HL-60 (cell line): ENCODE measurements at regions not wholly inside any gene's neighbourhood (a gene's known extent, or its start where the extent isn't known, plus 50 kb on each side); places are given as distances from the start of the nearest gene placed in this dataset.
"Not testable (repeated sequence)": the region's sequence is repeated elsewhere in the genome, so short reads cannot be mapped to it uniquely, and the experiment has no call there.

Experiments used
- DNase-seq, 2 experiments: peaks; one replicate each; pipeline ENCODE4 v3.0.0-alpha.2; 2010 to 2020; ENCODE audit warnings: low read depth in 1 of 2, low spot score in 1 of 2
- H3K27ac ChIP-seq: fragments of 250-450 bp; sonication (Bioruptor Pico); replicated peaks from 2 replicates; pipeline ENCODE4 v1.5.1; 2020; ENCODE audit warnings: mild to moderate bottlenecking, moderate library complexity
- H3K27me3 ChIP-seq: fragments of 250-450 bp; sonication (Bioruptor Pico); 2 replicates; pipeline ENCODE4 v1.5.1; 2021; ENCODE audit warnings: mild to moderate bottlenecking, moderate library complexity; ENCODE audit not compliant: insufficient read depth, poor library complexity, severe bottlenecking
- H3K4me3 ChIP-seq: replicated peaks from 2 replicates; pipeline ENCODE4 v1.5.1; 2011; ENCODE audit warnings: mild to moderate bottlenecking, control low read depth, low read length; ENCODE audit not compliant: insufficient read depth
- GABPA ChIP-seq: IDR thresholded peaks from 2 replicates; pipeline ENCODE4 v1.6.1; 2012; ENCODE audit warnings: low read depth
- POLR2AphosphoS5 ChIP-seq: IDR thresholded peaks from 2 replicates; pipeline ENCODE4 v1.6.1; 2012; ENCODE audit warnings: low read depth
- SPI1 ChIP-seq: IDR thresholded peaks from 2 replicates; pipeline ENCODE4 v1.6.1; 2012; ENCODE audit warnings: low read depth, mild to moderate bottlenecking, borderline replicate concordance
- TF ChIP-seq, protein P1 (sequence below): IDR thresholded peaks from one replicate; pipeline ENCODE4 v1.5.1; 2011; ENCODE audit warnings: low read length, control low read depth, inconsistent platforms; ENCODE audit not compliant: insufficient read depth
- TF ChIP-seq, protein P2 (sequence below): IDR thresholded peaks from 2 replicates; pipeline ENCODE4 v1.6.1; 2012; ENCODE audit warnings: low read depth; ENCODE audit not compliant: insufficient replicate concordance

DNA sequence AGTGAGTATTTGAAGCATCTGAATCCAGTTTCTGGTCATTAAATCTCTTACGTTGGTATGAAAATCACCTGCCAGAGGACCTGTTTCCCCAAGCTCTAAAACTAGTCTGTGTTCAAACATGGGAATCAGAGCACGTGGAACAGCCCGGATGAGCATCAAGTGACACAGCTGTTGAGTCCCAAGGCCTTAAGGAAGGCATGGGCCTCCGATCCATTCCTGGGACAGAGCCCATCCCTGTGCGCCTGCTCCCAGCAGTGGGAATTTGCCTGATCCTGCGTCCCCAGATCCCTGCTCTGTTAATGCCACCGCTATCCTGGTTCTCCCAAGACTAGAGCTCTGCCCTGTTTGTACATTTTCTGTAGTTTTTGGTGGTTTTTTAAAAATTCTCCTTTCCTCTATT is 68.4 kb upstream of the FBXO28 start:
- TF ChIP-seq GABPA (no peak), SPI1 (no peak)
- TF ChIP-seq, protein P1, sequence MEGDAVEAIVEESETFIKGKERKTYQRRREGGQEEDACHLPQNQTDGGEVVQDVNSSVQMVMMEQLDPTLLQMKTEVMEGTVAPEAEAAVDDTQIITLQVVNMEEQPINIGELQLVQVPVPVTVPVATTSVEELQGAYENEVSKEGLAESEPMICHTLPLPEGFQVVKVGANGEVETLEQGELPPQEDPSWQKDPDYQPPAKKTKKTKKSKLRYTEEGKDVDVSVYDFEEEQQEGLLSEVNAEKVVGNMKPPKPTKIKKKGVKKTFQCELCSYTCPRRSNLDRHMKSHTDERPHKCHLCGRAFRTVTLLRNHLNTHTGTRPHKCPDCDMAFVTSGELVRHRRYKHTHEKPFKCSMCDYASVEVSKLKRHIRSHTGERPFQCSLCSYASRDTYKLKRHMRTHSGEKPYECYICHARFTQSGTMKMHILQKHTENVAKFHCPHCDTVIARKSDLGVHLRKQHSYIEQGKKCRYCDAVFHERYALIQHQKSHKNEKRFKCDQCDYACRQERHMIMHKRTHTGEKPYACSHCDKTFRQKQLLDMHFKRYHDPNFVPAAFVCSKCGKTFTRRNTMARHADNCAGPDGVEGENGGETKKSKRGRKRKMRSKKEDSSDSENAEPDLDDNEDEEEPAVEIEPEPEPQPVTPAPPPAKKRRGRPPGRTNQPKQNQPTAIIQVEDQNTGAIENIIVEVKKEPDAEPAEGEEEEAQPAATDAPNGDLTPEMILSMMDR: no peak
- H3K27ac ChIP-seq: no peak overlapping the region
- H3K27me3 ChIP-seq: no peaks in the 10 kb centered on the region
- H3K4me3 ChIP-seq: no peak overlapping the region
- DNase-seq: no peak

DNA sequence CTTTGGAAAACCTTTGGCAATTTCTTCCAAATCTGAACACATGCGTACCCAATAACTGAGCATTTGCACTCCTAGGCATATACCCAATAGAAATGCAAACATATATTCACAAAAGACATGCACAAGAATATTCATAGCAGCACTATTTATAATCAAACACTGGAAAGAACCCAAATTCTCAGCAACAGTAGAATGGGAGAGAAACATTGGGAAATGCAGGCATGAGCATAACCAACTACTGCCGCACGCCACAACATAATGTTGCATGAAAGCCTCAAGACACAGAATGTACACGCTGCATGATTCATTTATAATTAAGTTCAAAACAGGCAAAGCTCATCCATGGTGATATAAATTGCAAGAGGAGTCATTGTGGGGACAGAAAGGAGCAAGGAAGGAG is 69.5 kb upstream of the FBXO28 start:
- no peak overlapping the region for H3K4me3 ChIP-seq
- no peak for DNase-seq
- H3K27me3 ChIP-seq: no peaks in the 10 kb centered on the region
- no peak overlapping the region for H3K27ac ChIP-seq
- TF ChIP-seq, protein P2, sequence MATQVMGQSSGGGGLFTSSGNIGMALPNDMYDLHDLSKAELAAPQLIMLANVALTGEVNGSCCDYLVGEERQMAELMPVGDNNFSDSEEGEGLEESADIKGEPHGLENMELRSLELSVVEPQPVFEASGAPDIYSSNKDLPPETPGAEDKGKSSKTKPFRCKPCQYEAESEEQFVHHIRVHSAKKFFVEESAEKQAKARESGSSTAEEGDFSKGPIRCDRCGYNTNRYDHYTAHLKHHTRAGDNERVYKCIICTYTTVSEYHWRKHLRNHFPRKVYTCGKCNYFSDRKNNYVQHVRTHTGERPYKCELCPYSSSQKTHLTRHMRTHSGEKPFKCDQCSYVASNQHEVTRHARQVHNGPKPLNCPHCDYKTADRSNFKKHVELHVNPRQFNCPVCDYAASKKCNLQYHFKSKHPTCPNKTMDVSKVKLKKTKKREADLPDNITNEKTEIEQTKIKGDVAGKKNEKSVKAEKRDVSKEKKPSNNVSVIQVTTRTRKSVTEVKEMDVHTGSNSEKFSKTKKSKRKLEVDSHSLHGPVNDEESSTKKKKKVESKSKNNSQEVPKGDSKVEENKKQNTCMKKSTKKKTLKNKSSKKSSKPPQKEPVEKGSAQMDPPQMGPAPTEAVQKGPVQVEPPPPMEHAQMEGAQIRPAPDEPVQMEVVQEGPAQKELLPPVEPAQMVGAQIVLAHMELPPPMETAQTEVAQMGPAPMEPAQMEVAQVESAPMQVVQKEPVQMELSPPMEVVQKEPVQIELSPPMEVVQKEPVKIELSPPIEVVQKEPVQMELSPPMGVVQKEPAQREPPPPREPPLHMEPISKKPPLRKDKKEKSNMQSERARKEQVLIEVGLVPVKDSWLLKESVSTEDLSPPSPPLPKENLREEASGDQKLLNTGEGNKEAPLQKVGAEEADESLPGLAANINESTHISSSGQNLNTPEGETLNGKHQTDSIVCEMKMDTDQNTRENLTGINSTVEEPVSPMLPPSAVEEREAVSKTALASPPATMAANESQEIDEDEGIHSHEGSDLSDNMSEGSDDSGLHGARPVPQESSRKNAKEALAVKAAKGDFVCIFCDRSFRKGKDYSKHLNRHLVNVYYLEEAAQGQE: no peak
- no peak for TF ChIP-seq POLR2AphosphoS5
- TF ChIP-seq, protein P1: no peak
- no peak for TF ChIP-seq SPI1
- no peak for TF ChIP-seq GABPA

DNA sequence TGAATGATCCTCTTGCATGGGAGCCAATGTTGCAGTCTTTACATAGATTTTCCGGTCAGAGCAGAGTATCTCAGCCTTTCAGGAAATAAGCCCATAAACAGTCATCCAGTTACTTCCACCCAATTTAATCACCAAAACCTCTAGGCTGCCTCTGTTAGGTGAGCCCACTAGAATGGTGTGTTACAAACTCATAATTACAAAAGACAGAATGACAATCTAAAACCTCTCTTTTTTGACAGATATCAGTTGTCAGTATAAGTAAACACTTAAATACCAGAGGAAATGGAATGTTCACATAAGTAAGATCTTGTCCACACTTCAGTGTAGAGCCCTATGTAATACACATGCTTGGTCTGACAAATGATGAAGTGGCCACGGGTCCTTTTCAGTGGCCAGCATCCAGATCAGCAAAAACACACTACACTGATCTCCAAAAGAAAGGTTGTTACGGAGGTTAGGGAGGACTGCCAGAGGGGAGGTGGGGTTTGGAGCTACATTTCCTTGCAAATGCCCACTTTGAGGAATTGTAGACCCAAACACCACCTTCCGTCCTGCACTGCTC is 71.3 kb upstream of the FBXO28 start:
- DNase-seq: no peak
- TF ChIP-seq, protein P2: no peak
- TF ChIP-seq GABPA (no peak), POLR2AphosphoS5 (no peak), SPI1 (no peak)
- TF ChIP-seq, protein P1: no peak
- H3K27ac ChIP-seq: no peak overlapping the region
- no peak overlapping the region for H3K4me3 ChIP-seq
- H3K27me3 ChIP-seq: no peaks in the 10 kb centered on the region

DNA sequence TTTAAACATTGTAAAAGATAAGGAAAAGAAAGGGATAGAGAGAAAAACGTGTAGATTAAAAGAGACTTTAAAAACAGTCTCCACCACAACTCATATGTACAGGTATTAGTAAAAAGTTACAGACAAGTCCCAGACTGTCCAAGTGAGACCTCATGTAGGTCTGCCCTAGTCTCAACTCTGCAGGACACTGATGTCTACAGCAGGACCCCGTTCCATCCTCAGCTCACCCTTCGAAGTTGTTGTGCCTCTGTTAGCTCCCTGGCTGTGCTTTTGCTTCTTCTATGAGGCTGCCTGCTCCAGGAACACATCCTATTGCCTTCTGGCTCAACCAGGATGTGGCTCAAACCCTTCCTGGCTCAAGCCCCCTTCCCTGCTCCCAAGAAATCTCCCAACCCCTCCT is 72.9 kb upstream of the FBXO28 start:
- Histone ChIP-seq H3K27me3 (no peaks in the 10 kb centered on the region), H3K27ac (no peak overlapping the region), H3K4me3 (no peak overlapping the region)
- DNase-seq: no peak
- no peak for TF ChIP-seq GABPA
- TF ChIP-seq, protein P1: no peak
- TF ChIP-seq, protein P2: no peak
- TF ChIP-seq SPI1: no peak
- no peak for TF ChIP-seq POLR2AphosphoS5

DNA sequence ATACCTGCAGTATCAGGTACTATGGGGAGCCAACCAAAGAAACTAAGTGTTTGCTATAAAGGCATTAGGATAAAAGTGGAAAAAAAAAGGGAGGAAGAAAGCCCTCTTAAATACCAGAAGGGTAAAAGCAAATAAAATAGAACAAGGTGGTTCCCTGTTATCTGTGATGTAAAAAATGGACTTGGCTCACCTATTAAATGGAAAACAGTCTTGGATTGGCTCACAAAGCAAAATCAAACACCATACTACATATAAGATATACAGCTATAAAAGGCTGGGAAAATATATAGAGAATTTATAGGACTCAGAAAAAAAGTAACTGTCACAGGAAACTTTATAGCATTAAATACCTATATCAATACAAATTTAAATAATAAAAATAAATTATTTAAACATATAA is 73.5 kb upstream of the FBXO28 start:
- not testable (repeated sequence) for H3K27me3 ChIP-seq, DNase-seq, H3K27ac ChIP-seq, H3K4me3 ChIP-seq
